GM18909 (cell line): ENCODE measurements at regions not wholly inside any gene's neighbourhood (a gene's known extent, or its start where the extent isn't known, plus 50 kb on each side); places are given as distances from the start of the nearest gene placed in this dataset.
"Not testable (repeated sequence)": the region's sequence is repeated elsewhere in the genome, so short reads cannot be mapped to it uniquely, and the experiment has no call there.

ENCODE experiments used
- ATAC-seq: cut with Tn5 transposase; IDR thresholded peaks from one replicate; pipeline ENCODE4 v1.9.1; 2021; ENCODE audit warnings: mild to moderate bottlenecking; ENCODE audit not compliant: unreplicated experiment, poor library complexity

DNA sequence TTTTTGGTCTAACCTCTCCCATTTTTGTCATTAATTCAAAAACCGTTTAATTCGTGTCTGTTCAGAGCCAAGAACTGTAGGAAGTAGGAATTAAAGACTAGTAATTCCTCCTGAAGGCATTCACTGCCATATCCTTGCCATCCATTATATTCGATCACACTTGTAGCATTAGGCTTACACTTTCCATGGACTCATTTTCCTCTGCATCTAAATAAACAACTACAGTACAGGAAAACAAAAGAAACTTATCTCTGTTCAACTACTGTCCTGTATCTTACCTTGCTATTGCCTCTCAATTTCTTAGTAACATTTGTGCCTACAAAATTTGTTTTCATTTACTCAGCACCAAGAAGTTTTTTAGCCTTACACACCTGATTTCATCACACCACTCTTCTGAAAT is 111.6 kb upstream of the SEMA3C start:
- no peak for ATAC-seq

DNA sequence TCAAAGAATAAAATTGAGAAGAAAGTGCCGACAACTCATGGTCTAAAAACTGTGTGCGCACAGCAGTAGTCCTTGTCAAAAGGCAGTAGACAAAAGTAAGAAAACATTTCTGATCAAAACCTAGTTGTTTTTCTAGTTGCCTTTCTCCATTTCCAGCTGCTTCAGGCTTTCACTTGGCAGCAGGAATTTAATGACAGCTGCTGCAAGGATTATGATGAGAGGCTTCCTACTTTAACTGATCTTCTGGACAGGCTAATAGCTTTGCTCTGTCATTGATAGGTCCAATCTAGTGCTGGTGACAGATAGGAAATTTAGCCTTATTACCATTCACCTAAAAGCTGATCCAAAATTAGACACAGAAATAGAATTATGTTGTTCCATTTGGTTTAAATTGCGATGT is 110.7 kb upstream of the SEMA3C start:
- no peak for ATAC-seq

DNA sequence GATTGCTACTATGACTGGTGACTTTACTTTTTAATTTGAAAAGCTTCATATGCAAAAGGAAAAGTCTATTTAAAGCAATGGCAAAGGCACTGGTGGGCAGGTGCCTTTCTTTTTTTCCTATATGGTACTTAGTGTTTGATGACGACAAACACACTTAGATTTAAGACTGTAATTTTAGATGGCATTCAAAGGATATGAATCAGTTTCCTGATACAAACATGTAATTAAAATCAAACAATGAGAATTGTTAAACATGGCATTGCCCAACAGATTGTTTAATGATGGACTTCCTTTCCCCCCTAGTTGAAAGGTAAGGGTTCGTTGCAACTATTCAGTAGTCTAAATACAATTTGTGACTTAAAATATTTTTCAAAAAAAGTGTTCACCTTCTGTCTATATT is 106.5 kb upstream of the SEMA3C start:
- no peak for ATAC-seq

DNA sequence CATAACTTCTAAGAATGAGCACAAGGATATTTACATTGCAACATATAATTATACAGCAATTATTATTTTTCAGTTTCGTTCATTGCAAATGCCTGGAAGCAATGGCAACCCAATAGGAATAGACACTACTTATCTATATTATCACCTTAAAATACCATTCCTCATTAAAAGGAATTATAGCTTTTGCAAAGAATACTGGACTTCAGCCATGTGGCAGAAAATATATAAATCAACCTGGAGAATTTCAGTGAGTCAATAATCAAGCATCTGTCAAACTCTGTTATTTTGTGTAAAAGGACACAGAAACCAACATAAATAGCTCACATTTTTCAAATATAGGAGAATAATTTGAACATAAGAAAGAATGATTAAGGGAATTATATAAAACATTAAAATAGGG is 96.1 kb upstream of the SEMA3C start:
- ATAC-seq: no peak

DNA sequence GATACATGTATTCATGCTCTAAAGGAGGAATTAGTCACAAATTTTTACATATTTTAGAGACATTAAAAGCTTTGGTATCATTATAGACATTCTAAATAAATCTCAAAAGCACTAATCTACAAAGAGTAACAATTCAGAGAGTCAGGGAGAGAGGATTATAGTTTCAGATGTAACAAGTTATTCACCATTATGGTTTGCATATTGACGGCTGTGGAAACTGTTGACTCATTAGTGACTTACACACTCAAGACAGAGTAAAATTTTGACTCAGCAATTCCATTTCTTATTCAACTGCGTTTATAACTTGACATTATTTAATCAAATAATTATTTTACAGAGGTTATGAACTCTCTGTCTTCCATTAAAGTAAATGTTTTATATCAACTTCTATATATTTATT is 95.4 kb upstream of the SEMA3C start:
- no peak for ATAC-seq

DNA sequence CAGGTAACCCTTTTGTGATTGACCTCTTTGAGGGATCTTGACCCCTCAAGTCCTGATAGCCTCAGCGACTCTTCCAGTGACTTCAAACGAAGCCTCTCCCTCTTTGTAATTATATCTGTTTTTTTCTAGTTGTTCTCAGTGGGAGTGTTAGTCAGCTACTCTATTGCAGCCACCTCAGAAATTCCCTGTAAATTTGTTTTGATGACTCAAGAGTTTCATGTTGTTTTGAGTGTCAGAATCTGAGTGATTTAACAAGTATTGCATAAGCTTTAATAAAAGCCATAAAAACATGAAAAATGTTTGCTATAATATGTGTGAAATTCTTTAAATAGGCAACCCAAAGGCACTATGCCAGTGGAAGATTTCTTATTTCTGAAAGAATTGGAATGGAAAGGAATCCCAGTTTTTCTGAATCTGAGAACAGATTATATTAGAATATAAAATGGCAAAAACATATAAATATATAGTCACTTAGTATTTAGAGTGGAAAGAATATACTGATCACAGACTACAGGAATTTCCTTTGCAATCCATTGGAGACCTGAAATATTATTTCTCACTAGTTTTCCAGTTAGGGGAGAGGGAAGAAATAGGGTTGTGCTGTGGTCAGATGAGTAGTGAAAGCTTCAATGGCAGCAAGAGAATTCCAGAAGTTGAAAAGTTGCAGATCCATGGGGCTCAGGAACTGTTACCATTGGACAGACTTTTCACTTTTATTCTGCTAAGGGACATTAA is 94.4 kb upstream of the SEMA3C start:
- ATAC-seq: no peak

DNA sequence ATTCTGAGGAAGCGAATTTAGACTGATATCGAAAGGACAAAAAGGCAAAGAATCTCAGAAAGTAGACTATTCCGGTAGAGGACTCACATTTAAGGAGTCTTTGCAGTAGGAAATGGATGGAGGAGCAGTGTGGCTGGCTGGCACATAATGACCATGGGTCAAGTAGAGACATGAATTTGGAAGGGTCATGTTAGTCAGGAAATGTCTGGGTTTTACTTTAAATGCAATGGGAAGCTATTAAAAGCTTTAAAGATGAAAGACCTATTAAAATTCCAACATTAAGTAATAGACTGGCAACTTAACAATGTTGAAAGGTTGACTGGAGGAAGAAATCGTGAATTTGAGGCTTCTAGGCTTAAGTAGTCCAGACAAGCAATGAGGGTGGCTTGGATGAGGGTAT is 90.0 kb upstream of the SEMA3C start:
- ATAC-seq: no peak

DNA sequence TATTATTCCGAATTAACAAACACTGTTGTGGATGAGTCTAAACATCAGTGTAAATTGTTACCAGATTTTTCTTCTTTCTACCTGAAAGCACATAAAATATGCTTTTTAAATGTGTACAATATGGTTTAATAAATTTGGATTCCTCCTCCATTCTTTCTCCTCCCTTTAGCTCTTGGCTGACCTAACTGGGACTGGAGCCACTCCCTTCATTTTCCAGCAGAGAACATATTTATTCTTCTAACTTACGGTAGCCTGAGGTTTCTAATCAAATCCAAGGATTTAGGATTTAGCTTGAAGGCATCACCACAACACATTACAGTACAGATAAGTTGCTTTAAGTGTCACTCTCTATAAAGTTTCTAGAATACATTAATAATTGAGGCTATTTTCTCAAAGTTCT is 88.2 kb upstream of the SEMA3C start:
- ATAC-seq: no peak

DNA sequence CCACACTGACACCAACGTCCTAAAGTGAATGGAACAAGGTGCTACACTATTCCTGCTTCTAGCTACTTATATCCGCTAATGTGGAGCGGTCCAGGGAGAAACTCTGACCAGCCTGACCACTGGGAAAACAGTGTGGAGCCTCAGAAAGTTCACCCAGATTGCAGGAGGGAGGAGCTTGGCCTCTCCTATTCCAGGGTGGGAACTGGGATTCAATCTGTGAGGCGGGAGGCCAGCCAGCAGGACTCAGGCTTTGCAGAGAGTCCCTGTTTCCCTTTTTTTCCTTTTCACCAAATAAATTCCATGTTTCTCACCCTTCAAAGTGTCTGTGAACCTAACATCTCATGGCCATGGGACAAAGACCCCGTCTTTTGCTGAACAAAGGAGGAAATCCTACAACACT is 86.4 kb upstream of the SEMA3C start:
- ATAC-seq: no peak

DNA sequence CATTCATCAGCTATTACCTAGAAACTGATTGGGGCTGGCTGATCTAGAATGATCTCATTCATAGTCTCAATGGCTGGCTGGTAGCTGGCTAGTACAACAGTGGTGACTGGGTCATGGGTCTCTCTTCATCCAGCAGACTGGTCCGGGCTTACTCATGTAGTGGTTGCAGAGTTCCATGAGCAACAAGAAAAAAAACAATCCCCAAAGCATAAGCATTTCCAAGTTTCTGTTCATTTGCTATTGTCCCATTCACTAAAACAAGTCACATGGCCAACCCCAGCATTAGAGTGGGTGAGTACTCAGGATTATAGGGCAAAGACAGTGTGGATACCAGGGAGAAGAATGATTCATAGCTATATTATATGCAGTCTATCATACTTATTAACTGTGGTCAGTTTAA is 85.2 kb upstream of the SEMA3C start:
- ATAC-seq: no peak

DNA sequence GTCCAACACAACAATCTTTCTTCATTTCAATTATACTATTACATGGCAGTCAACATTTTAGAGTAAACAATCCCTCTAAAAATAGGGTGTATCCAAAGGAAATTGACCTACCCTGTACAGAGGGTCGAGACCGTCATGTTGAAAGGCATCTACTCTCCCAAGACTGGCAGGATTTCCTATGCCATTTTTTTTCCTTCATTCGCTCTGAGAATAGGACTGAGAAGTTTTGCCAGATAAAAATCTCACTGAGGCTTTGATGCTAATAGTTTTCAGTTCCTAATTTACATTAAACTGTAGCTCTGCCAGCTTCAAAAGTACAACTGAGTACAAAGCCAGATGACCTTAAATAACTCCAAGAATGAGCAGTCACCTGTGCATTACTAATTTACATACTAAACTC is 84.5 kb upstream of the SEMA3C start:
- no peak for ATAC-seq

DNA sequence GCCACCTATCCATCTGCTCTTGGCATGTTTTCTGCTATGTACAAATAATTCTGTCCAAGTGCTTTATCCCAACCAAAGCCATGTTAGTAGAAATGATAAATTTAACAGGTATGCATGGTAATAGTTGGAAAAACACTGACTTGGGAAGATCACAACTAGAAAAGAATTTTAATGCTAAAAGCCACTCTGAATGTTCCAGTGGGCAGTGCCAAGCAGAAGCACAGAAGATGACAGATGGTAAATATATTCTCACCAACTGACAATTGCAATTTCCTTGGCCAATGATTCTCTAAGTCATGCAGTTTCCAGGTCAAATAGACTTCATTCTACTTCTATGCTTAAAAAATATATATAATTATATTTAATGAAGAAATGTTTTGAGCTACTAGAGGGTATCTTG is 83.6 kb upstream of the SEMA3C start:
- no peak for ATAC-seq

DNA sequence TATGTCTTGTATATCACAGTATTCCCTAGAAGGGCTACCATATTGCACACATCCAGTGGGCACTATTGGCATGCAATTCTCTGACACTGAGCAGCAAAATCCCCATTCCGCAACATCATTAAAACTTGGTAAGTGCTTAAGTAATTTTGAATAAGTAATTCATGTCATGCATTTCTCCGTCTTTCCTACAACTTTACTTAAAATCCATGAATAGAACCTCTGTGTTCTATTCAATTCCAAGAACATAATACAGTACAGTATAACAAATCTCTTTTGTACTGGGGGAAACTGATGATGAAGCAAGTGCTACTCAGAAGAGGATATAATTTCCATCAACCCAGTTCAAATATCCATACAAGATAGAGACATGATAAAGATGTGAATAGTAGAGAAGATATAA is 80.9 kb upstream of the SEMA3C start:
- no peak for ATAC-seq

DNA sequence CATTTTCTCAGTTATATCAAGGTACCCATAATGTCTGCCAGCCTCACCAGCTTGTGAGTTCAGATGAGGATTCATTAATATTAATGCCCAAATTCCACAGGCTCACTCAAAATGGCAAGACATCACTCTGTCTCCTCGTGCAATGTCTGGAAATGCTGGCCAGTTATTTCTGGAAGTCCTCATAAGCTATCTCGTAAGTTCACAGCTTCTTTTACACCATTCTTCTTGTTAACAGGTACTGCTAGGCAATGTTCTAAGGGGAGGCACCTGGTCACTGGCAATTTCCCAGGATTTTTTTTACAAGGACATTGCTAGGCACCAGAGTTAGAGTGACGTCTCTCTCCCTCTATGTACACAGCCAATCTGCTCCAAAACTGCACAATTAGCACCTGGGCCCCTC is 80.2 kb upstream of the SEMA3C start:
- no peak for ATAC-seq

DNA sequence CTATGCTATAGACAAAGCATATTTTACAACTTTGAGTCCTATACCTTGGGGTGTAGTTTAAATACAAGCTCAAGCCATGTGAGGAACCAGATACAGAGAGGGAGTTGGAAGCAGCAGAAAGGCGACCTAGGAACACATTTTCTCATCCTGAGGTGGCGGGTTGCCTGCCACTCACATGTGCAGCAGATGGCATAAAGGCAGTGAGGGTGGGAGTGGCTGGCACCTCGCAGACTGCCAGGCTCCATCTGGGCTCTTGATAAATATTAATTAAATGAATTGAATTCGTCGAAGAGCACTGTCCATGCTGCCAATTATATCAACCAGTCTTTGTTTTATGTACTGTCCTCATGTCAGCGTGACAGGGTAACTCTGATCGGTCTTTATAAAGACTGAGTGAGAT is 79.0 kb upstream of the SEMA3C start:
- no peak for ATAC-seq

DNA sequence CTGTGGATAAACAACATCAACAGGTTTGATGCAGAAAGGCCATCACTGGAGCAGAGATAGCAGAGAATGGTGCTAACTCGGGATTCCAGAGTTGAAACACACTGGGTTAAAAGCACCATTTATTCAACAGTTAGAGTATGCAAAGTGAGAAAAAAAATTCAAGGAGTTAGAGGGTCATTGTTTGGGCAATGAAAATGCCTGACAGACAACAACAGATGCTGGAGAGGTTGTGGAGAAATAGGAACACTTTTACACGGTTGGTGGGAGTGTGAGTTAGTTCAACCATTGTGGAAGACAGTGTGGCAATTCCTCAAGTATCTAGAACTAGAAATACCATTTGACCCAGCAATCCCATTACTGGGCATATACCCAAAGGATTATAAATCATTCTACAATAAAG is 77.4 kb upstream of the SEMA3C start:
- ATAC-seq: not testable (repeated sequence)

DNA sequence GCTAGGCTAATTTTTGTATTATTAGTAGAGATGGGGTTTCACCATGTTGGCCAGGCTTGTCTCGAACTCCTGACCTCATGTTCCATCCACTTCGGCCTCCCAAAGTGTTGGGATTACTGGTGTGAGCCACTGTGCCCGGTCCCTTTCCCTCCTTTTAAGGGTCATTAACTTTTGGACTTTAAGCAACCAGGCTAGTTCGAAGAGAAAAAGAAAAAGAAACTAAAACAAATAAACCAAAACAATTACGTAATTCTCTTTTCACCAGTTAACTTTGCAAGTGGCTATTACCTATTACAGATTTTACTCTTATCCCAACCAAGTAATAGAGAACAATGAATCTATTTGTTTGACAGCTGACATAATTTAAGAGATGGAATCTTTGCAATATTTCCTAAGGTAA is 72.8 kb upstream of the SEMA3C start:
- ATAC-seq: no peak

DNA sequence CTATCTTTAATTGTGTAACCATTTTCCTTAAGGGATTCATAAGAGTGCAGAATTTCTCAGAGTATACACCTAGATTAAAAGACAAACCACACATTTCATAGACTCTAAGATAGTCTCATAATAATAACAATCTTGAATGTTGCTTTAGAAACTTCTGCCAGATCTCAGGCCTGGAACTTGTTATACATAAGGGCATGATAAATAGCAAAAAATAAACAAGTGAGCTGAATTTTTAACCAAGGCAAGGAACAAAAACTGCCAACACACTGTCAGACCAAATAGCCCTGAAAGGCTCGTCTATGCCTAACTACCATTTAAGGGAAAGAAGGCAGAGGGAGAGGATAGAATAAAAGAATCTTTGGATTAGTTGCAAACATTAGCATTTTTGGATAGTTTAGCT is 65.8 kb upstream of the SEMA3C start:
- no peak for ATAC-seq

DNA sequence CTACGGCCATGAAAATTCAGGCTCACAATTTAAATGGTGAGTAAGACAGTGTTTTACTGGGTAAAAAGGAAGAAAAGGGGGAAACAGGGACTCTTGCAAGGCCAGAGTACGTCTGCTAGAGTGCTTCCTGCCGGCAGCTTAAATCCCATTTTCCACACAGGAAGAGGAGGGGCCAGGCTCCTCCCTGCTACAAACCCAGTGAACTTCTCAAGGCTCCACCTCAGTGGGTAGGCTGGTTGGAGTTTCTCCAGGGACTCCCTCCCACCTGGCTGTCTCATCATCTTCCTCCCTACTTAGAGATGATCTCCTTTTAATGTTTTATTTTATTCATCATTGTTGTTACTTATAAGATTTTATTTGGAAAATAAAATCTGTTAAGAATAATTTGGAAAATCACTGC is 62.6 kb upstream of the SEMA3C start:
- ATAC-seq: no peak

DNA sequence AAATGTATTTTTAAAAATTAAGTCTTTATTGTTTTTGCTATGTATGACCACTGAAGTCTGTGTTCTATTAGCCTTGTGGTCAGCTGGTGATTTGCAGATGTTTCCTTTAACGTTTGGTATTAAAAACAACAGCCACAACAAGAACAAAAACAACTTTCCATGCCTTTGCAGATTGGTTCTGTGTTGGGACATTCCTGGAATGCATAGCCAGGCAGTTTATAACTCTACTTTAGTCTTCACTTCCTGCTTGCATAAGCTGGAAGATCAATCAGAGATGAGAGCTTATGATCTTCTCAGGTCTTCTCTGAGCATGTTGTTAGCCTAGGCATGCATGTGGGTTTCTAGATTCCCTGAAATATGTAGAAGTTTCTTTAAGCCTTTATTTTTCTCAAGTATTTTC is 58.9 kb upstream of the SEMA3C start:
- ATAC-seq: no peak

DNA sequence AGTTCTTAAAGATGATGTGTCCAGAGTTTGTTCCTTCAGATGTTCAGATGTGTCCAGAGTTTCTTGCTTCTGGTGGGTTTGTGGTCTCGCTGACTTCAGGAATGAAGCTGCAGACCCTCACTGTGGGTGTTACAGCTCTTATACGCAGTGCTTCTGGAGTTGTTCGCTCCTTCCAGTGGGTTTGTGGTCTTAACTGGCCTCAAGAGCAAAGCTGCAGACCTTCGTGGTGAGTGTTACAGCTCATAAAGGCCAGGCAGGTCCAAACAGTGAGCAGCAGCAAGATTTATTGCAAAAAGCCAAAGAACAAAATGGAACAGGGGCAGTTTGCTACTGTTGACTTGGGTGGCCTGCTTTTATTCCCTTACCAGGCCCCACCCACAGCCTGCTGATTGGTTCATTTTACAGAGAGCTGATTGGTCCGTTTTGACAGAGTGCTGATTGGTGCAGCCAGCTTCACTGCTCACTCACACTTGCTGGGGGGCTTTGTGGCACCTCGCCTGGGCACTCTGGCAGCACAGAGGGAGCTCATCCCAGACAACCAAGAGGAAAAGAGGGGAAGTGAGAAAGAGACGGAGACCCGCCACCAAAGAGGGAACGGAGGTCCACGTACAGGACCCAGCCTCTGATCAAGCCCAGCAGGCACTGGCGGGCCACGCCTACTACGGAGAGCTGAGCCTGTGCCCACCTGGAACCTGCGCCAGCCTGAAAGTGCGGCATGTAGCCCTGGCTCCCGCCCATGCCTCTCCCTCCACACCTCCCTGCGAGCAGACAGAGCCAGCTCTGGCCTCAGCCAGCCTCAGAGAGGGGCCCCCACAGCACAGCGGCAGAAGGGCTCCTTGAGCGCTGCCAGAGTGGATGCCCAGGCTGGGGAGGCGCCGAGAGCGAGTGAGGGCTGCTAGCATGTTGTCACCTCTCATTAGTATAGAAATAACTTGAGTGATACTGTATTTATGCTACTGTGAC is 55.8 kb upstream of the SEMA3C start:
- no peak for ATAC-seq

DNA sequence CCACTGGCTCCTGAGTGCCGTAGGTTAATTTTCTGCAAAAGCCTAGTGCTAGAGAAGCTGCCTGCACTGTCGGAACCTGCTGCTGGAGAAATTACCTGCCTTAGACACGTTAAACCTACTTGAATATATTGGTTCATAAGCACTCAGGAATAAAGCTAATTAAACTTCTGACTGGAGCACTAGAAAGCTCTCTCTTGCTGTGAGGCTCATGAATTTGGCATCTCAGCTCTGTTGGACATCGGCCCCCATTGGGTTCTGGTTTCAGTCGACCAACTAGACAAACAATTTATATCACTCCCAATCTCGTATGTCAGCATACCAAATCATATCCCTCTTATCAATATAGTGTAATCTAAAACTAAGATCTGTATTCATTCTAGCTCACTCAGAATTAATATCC is 52.4 kb upstream of the SEMA3C start:
- ATAC-seq: no peak
